Lower lobe of right lung (tissue), 2 donors: ENCODE measurements at regions not wholly inside any gene's neighbourhood (a gene's known extent, or its start where the extent isn't known, plus 50 kb on each side); places are given as distances from the start of the nearest gene placed in this dataset.

Source experiments
- ATAC-seq, 2 donors: fragments of 200-7000 bp; cut with Tn5 transposase; one replicate each; pipeline ENCODE4 v1.9.1; 2020 to 2022; ENCODE audit warnings: mild to moderate bottlenecking in 2 of 2, moderate library complexity in 2 of 2
- DNase-seq: peaks from one replicate; pipeline ENCODE4 v3.0.0-alpha.2; 2020
- H3K27ac ChIP-seq: fragments of 200-600 bp; one replicate; pipeline ENCODE4 v1.8.0; 2022
- H3K27me3 ChIP-seq: fragments of 200-600 bp; one replicate; pipeline ENCODE4 v1.8.0; 2022; ENCODE audit warnings: low read depth
- H3K36me3 ChIP-seq: fragments of 200-600 bp; one replicate; pipeline ENCODE4 v1.8.0; 2022; ENCODE audit warnings: mild to moderate bottlenecking
- H3K4me1 ChIP-seq: fragments of 200-600 bp; one replicate; pipeline ENCODE4 v1.8.0; 2022
- H3K4me3 ChIP-seq: fragments of 200-600 bp; one replicate; pipeline ENCODE4 v1.8.0; 2022; ENCODE audit warnings: mild to moderate bottlenecking
- H3K9me3 ChIP-seq: fragments of 200-600 bp; one replicate; pipeline ENCODE4 v1.8.0; 2022
- intact Hi-C: fragments of 100-400 bp; cut with DNase I; formaldehyde crosslinking; loops from one replicate; pipeline ENCODE4 v1.11.0; 2022
- TF ChIP-seq, protein P1 (sequence below): fragments of 200-600 bp; IDR thresholded peaks from one replicate; pipeline ENCODE4 v1.8.0; 2022; ENCODE audit warnings: antibody characterized with exemption, mild to moderate bottlenecking
- donor health status: DM: no; HTN: yes; CAD: no; lungs with severe emphysema.

DNA sequence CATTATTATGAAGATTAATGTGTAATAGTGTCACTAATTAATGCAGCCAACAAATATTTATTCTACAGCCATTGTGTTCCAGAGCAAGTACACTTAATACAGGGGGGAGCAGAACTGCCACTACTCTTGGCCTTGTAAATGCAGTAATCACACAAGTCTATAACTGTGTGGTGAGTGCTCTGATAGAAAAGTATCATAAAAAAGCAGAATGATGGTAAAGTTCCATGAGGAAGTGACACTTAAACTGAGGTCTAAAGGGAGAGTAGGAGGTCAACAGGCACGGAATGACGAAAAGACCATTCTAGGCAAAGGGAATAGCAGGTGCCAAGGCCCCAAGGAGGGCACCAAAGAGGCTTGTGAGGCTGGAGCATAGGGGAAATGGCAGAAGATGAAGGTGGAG is 142.9 kb downstream of the OSTF1 start:
- intact Hi-C loops = no loop called here
- H3K27me3 ChIP-seq = no peaks in the 10 kb centered on the region
- no peaks in the 10 kb centered on the region for H3K9me3 ChIP-seq
- TF ChIP-seq, protein P1, sequence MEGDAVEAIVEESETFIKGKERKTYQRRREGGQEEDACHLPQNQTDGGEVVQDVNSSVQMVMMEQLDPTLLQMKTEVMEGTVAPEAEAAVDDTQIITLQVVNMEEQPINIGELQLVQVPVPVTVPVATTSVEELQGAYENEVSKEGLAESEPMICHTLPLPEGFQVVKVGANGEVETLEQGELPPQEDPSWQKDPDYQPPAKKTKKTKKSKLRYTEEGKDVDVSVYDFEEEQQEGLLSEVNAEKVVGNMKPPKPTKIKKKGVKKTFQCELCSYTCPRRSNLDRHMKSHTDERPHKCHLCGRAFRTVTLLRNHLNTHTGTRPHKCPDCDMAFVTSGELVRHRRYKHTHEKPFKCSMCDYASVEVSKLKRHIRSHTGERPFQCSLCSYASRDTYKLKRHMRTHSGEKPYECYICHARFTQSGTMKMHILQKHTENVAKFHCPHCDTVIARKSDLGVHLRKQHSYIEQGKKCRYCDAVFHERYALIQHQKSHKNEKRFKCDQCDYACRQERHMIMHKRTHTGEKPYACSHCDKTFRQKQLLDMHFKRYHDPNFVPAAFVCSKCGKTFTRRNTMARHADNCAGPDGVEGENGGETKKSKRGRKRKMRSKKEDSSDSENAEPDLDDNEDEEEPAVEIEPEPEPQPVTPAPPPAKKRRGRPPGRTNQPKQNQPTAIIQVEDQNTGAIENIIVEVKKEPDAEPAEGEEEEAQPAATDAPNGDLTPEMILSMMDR = no peak
- no peak for ATAC-seq
- no peak overlapping the region for H3K4me3 ChIP-seq
- DNase-seq = no peak
- peaks cover 12% of the 10 kb centered on the region for H3K4me1 ChIP-seq
- H3K27ac ChIP-seq = no peak overlapping the region
- H3K36me3 ChIP-seq = no peaks in the 10 kb centered on the region

DNA sequence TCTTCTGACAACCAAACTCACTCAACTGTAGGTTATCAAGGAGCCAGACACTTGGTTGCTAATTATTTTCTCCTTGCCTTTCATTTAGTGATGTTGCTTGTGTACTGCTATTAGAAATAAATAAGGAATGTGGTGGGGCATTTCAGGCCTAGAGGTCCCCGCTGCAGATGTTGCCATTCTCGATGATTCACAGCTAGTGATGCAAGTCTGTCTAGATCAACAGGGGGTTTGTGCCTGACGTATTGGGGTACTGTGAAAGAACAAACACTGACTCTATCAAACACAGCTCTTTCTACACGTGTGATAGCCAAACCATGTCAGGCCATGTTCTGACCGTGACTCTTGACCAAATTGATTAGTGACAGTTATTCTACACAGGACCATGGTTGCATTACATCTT is 144.7 kb downstream of the OSTF1 start:
- no peaks in the 10 kb centered on the region for H3K36me3 ChIP-seq
- no peaks in the 10 kb centered on the region for H3K27me3 ChIP-seq
- ATAC-seq (no peak), DNase-seq (no peak)
- intact Hi-C loops = no loop called here
- H3K27ac ChIP-seq = no peak overlapping the region
- H3K4me3 ChIP-seq = no peak overlapping the region
- peaks cover 12% of the 10 kb centered on the region for H3K4me1 ChIP-seq
- no peaks in the 10 kb centered on the region for H3K9me3 ChIP-seq
- TF ChIP-seq, protein P1 = no peak

DNA sequence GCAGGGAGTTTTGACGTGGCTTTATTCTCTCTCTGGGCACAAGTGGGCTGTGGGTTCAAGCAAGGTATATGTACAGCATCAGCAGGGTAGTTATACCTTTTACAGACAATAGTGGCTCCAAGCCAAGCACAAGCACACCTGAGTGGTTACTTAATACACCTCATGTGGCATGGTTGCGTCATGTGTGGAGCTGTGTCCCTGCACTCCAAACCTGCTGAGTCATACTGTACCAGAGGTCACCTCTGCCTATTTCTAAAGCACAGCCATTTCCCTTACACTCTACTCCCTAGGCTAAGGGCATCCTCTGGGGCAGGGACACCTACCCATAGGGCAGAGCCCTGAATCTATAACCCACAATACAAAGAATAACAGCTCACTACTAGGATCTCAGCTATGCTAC is 147.3 kb downstream of the OSTF1 start:
- DNase-seq (no peak), ATAC-seq (peak; percentile 27 to 52)
- Histone ChIP-seq H3K9me3 (no peaks in the 10 kb centered on the region), H3K27ac (no peak overlapping the region), H3K4me3 (no peak overlapping the region), H3K4me1 (no peaks in the 10 kb centered on the region), H3K27me3 (no peaks in the 10 kb centered on the region), H3K36me3 (no peaks in the 10 kb centered on the region)
- intact Hi-C loops = no loop called here
- TF ChIP-seq, protein P1 = no peak

DNA sequence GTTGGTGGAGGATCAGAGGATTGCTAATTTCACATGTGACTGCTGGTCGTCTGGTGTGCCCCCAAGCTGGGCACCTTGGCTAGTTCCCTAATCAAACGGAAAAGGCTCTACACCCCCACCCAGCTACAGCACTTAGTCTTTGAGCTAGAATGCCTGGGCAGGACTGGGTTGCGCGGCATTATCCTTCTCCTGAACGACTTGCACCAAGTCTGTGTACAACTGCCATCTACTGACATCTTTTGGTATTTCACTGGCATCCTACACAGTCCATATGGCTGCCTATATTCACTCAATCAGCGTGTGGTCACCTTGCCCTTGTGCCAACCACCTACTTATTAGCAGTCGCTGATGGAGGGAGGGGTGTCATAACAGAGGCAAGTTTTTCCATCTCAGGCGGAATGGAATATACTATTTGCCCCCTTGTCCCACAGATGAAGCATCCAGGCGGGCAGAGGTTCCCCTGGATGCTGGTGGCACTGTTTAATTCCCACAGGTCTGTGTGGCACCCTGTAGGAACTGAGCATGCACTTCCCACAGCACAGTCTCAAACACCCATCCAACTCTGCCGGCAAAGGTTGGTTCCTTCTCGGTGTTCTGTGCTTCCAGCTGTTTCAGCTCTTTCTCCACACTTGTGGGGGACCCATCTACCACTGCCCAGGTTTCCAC is 150.1 kb downstream of the OSTF1 start:
- TF ChIP-seq, protein P1 = peak; percentile 53
- no peaks in the 10 kb centered on the region for H3K36me3 ChIP-seq
- intact Hi-C loops = no loop called here
- H3K4me1 ChIP-seq = no peaks in the 10 kb centered on the region
- H3K27ac ChIP-seq = no peak overlapping the region
- H3K4me3 ChIP-seq = no peak overlapping the region
- ATAC-seq (peak; percentile 86 to 92), DNase-seq (peak; percentile 51)
- no peaks in the 10 kb centered on the region for H3K9me3 ChIP-seq
- H3K27me3 ChIP-seq = no peaks in the 10 kb centered on the region

DNA sequence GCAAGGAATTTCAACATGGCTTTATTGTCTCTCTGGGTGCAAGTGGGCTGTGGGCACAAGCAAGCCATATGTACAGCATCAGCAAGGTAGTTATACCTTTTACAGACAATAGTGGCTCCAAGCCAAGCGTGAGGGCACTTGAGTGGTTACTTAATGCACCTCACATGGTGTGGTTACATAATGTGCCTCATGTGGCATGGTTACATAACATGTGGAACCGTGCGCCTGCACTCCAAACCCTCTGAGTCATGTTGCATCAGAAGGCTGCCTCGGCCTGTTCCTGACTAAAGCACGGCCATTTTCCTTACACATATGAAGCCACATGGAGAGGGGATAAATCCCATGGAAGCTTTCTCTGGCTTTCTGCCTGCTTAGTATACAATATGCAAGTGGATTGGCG is 150.9 kb downstream of the OSTF1 start:
- intact Hi-C loops = no loop called here
- ATAC-seq = peak; percentile 85 to 89
- H3K4me3 ChIP-seq = no peak overlapping the region
- no peaks in the 10 kb centered on the region for H3K9me3 ChIP-seq
- no peak overlapping the region for H3K27ac ChIP-seq
- DNase-seq = peak; percentile 79
- no peaks in the 10 kb centered on the region for H3K4me1 ChIP-seq
- no peaks in the 10 kb centered on the region for H3K36me3 ChIP-seq
- TF ChIP-seq, protein P1 = no peak
- no peaks in the 10 kb centered on the region for H3K27me3 ChIP-seq

DNA sequence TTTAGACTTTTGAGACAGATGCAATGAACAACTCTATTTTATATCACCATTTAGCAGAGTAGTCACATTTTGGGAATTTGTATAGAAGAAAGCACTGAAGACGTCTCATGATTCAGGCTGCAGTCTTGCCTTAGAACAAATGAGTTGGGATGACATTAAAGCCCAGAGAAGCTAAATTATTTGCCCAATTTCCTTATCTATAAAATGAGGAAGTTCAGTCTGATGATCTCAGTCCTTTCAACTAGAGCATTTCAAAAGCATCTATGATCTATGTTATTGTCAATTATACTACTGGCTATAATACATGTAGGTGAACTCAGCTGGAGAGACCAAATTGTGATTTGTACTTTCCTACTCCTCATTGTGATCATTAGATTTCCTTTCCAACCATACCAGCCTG is 154.1 kb downstream of the OSTF1 start:
- no peaks in the 10 kb centered on the region for H3K27me3 ChIP-seq
- TF ChIP-seq, protein P1 = no peak

More for the DNA sequence above, 154.1 kb downstream of the OSTF1 start:
- no peak for ATAC-seq
- H3K27ac ChIP-seq = no peak overlapping the region
- no peaks in the 10 kb centered on the region for H3K9me3 ChIP-seq
- H3K4me3 ChIP-seq = no peak overlapping the region
- no peaks in the 10 kb centered on the region for H3K4me1 ChIP-seq
- DNase-seq = no peak
- intact Hi-C loops = no loop called here
- H3K36me3 ChIP-seq = no peaks in the 10 kb centered on the region
